ENCODE measurements at regions not wholly inside any gene's neighbourhood (a gene's known extent, or its start where the extent isn't known, plus 50 kb on each side); places are given as distances from the start of the nearest gene placed in this dataset.
"Not testable (repeated sequence)": the region's sequence is repeated elsewhere in the genome, so short reads cannot be mapped to it uniquely, and the experiment has no call there.

GRCh38 chr18:41657189-41657588 is 297.8 kb upstream of the PIK3C3 start:
- no peak for TF ChIP-seq JUND (IDR thresholded peaks at IDR 0.05; ENCODE audit: low read depth)
- no peak for DNase-seq (ENCODE audit: low read depth in 1 of 2, low spot score in 1 of 2)
- in situ Hi-C loops (cut with HindIII; ENCODE audit: low pct_unique_long_range_greater_than_20kb, low sequenced_read_pairs), result no loop called here

- in situ Hi-C loops (cut with HindIII; ENCODE audit: low pct_unique_long_range_greater_than_20kb, low sequenced_read_pairs), result no loop called here
- no peak for TF ChIP-seq JUND (IDR thresholded peaks at IDR 0.05; ENCODE audit: low read depth)
- no peak for DNase-seq (ENCODE audit: low read depth in 1 of 2, low spot score in 1 of 2)
These were observed 300.0 kb upstream of the PIK3C3 start for GRCh38 chr18:41655074-41655473.

GRCh38 chr18:41647914-41648313 is 307.1 kb upstream of the PIK3C3 start:
- DNase-seq (ENCODE audit: low read depth in 1 of 2, low spot score in 1 of 2), result no peak
- in situ Hi-C loops (cut with HindIII; ENCODE audit: low pct_unique_long_range_greater_than_20kb, low sequenced_read_pairs), result no loop called here
- no peak for TF ChIP-seq JUND (IDR thresholded peaks at IDR 0.05; ENCODE audit: low read depth)

- in situ Hi-C loops (cut with HindIII; ENCODE audit: low pct_unique_long_range_greater_than_20kb, low sequenced_read_pairs), result no loop called here
- DNase-seq (ENCODE audit: low read depth in 1 of 2, low spot score in 1 of 2), result no peak
- TF ChIP-seq JUND (IDR thresholded peaks at IDR 0.05; ENCODE audit: low read depth), result no peak
These were observed 308.0 kb upstream of the PIK3C3 start for GRCh38 chr18:41646915-41647620.

GRCh38 chr18:41645589-41646360 is 309.3 kb upstream of the PIK3C3 start:
- no peak for TF ChIP-seq JUND (IDR thresholded peaks at IDR 0.05; ENCODE audit: low read depth)
- in situ Hi-C loops (cut with HindIII; ENCODE audit: low pct_unique_long_range_greater_than_20kb, low sequenced_read_pairs), result no loop called here
- no peak for DNase-seq (ENCODE audit: low read depth in 1 of 2, low spot score in 1 of 2)

DNA sequence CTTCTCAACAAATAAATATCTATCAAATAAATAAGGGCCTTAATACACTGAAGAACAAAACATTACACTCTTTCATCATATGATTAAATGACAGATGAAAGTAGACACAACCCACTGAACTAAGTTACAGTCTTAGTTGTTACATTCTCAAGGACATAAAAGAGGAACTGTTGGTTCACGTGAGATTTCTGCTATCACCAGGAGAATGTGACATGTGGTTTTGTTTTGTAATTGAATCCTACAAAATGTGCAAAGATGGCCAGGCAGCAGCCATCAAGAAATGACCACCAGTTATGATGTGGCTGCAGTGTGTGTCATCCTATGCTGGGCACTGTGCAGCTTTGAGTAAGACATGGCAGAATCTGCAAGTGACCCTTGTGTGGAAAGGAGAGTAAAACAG is 310.6 kb upstream of the PIK3C3 start:
- TF ChIP-seq JUND (IDR thresholded peaks at IDR 0.05; ENCODE audit: low read depth), result no peak
- in situ Hi-C loops (cut with HindIII; ENCODE audit: low pct_unique_long_range_greater_than_20kb, low sequenced_read_pairs), result no loop called here
- no peak for DNase-seq (ENCODE audit: low read depth in 1 of 2, low spot score in 1 of 2)

DNA sequence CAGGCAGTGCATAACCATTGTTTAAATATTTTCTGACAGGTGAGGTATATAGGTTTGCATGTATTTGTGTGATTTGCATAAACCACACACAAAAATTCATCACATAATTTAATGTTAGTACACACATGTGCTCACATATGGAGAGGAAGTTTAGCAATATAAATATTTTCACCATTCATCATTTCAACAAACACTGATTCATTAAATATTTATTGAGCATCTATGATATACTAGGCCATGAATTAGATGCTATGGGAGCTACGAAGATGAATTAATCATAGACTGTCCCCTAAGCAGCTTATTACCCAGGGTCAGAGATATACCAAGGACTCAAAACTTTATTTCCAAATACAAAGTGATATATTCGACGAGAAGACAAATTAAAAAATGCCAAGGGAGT is 311.6 kb upstream of the PIK3C3 start:
- no peak for DNase-seq (ENCODE audit: low read depth in 1 of 2, low spot score in 1 of 2)
- in situ Hi-C loops (cut with HindIII; ENCODE audit: low pct_unique_long_range_greater_than_20kb, low sequenced_read_pairs), result no loop called here
- no peak for TF ChIP-seq JUND (IDR thresholded peaks at IDR 0.05; ENCODE audit: low read depth)

- TF ChIP-seq JUND (IDR thresholded peaks at IDR 0.05; ENCODE audit: low read depth), result no peak
- in situ Hi-C loops (cut with HindIII; ENCODE audit: low pct_unique_long_range_greater_than_20kb, low sequenced_read_pairs), result no loop called here
- DNase-seq (ENCODE audit: low read depth in 1 of 2, low spot score in 1 of 2), result no peak
These were observed 312.3 kb upstream of the PIK3C3 start for GRCh38 chr18:41642756-41643155.

DNA sequence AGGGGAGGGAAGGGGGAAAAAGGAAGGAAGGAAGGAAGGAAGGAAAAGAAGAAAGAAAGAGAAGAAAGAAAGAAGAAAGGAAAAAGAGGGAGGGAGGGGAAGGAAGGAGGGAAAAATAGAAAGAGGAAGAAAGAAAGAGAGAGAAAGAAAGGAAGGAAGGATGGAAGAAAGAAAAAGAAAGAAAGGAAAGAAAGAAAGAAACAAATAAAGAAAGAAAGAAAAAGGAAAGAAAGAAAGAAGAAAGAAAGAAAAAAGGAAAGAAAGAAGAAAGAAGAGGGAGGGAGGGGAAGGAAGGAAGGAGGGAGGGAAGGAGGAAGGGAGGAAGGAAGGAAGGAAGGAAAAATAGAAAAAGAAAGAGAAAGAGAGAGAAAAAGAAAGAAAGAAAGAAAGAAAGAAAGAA is 315.8 kb upstream of the PIK3C3 start:
- DNase-seq (ENCODE audit: low read depth in 1 of 2, low spot score in 1 of 2), result no peak
- TF ChIP-seq JUND (IDR thresholded peaks at IDR 0.05; ENCODE audit: low read depth), result no peak
- in situ Hi-C loops (cut with HindIII; ENCODE audit: low pct_unique_long_range_greater_than_20kb, low sequenced_read_pairs), result no loop called here

DNA sequence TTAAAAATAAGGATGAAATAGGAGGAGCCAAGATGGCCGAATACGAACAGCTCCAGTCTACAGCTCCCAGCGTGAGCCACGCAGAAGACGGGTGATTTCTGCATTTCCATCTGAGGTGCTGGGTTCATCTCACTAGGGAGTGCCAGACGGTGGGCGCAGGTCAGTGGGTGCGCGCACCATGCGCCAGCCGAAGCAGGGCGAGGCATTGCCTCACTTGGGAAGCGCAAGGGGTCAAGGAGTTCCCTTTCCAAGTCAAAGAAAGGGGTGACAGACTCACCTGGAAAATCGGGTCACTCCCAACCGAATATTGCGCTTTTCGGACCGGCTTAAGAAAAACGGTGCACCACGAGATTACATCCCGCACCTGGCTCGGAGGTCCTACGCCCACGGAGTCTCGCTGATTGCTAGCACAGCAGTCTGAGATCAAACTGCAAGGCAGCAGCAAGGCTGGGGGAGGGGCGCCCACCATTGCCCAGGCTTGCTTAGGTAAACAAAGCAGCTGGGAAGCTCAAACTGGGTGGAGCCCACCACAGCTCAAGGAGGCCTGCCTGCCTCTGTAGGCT is 323.2 kb upstream of the PIK3C3 start:
- in situ Hi-C loops (cut with HindIII; ENCODE audit: low pct_unique_long_range_greater_than_20kb, low sequenced_read_pairs), result not testable (repeated sequence)

DNA sequence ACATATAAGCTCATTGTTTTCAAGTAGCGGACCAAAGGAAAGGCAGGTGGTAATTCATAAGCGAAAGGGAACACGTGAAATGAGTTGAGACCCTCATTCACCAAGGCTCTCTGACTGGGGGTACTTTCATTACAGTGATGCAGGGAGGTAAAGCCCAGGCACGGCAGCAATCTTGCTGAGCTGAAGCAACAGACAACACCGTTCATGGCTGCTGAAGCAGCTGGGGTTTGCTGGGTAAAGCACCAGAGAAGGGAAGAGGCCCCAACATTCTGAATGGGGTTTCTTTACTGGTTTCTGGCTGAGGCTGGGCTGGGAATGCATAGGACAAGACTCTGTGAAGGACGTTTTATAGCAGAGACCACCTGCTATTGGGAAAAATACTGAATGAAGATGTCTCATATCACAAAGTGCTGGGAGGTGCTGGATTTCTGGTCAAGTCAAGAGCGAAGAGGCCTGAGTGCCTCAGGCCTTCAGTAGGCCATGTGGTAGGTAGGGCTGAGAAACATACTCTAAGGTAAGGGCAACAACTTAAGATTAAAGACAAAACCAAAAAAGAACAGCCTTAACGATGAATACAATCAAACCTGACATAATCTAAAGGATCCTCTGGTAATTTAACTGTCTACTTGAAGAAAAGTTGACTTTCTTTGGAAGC is 324.7 kb upstream of the PIK3C3 start:
- TF ChIP-seq JUND (IDR thresholded peaks at IDR 0.05; ENCODE audit: low read depth), result no peak
- in situ Hi-C loops (cut with HindIII; ENCODE audit: low pct_unique_long_range_greater_than_20kb, low sequenced_read_pairs), result no loop called here
- DNase-seq (ENCODE audit: low read depth in 1 of 2, low spot score in 1 of 2), result no peak

More for the DNA sequence above, 323.2 kb upstream of the PIK3C3 start:
- DNase-seq (ENCODE audit: low read depth in 1 of 2, low spot score in 1 of 2), result not testable (repeated sequence)

DNA sequence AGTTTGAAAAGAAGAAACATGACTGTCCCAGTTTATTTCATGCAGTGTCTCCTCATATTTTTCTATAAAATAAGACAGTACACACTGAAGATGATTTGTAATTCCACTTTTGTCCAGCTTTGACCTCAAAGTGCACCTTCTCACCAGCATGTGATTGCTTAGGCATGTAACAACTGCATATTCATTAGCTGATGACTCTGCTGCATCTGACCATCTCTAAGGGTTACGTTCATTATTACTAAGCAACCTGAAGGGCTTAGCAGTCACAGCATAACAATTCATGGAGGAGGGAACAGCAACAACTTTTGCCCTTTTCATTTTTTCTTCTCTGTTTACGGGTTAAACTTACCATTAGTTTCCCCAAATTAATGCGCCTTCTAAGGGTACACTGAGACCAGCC is 330.6 kb upstream of the PIK3C3 start:
- no peak for TF ChIP-seq JUND (IDR thresholded peaks at IDR 0.05; ENCODE audit: low read depth)
- in situ Hi-C loops (cut with HindIII; ENCODE audit: low pct_unique_long_range_greater_than_20kb, low sequenced_read_pairs), result no loop called here
- DNase-seq (ENCODE audit: low read depth in 1 of 2, low spot score in 1 of 2), result no peak

GRCh38 chr18:41621177-41621576 is 333.9 kb upstream of the PIK3C3 start:
- no peak for DNase-seq (ENCODE audit: low read depth in 1 of 2, low spot score in 1 of 2)
- no peak for TF ChIP-seq JUND (IDR thresholded peaks at IDR 0.05; ENCODE audit: low read depth)
- in situ Hi-C loops (cut with HindIII; ENCODE audit: low pct_unique_long_range_greater_than_20kb, low sequenced_read_pairs), result no loop called here

All from T47D (cell line).